ENCODE measurements at regions not wholly inside any gene's neighbourhood (a gene's known extent, or its start where the extent isn't known, plus 50 kb on each side); places are given as distances from the start of the nearest gene placed in this dataset.

DNA sequence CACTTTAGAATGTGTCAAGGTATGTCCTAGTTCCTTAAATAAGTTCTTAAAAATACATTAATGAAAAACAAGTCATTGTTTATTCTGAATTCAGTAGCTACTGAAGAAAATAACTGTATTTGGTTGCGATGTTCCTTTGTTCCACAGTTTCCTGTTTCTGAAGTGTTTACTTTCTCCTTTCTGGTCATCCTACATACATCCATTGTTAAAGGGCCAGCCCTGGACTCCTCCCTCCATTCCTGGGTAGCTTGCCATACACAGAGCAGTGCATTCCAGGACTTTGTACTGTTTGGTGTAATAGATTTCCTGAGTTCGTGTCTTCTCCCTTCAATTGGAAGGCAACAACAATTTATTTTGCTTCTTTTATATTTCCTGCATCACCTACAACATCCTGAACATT, 845.4 kb upstream of the CXADR start:
- TF ChIP-seq EZH2phosphoT487 (IDR thresholded peaks at IDR 0.05; ENCODE audit: insufficient read depth, low read depth) (no peak), EZH2 (IDR thresholded peaks at IDR 0.05; ENCODE audit: insufficient read depth, poor library complexity, severe bottlenecking) (no peak)

All from GM23248 (cell line).